GM19395 (cell line): ENCODE measurements at regions not wholly inside any gene's neighbourhood (a gene's known extent, or its start where the extent isn't known, plus 50 kb on each side); places are given as distances from the start of the nearest gene placed in this dataset.
"Not testable (repeated sequence)": the region's sequence is repeated elsewhere in the genome, so short reads cannot be mapped to it uniquely, and the experiment has no call there.

Experiments
- ATAC-seq: cut with Tn5 transposase; IDR thresholded peaks from one replicate; pipeline ENCODE4 v1.9.1; 2021; ENCODE audit warnings: mild to moderate bottlenecking, moderate library complexity; ENCODE audit not compliant: unreplicated experiment

GRCh38 chr5:135279328-135279727, 119.7 kb downstream of the MACROH2A1 start:
- no peak for ATAC-seq

- no peak for ATAC-seq
Measured at GRCh38 chr5:135276151-135276550, 122.9 kb downstream of the MACROH2A1 start.

GRCh38 chr5:135273212-135273611, 125.8 kb downstream of the MACROH2A1 start:
- no peak for ATAC-seq

- ATAC-seq = no peak
Measured at GRCh38 chr5:135272311-135272805, 126.7 kb downstream of the MACROH2A1 start.

- no peak for ATAC-seq
Measured at GRCh38 chr5:135271533-135272310, 127.3 kb downstream of the MACROH2A1 start.

- no peak for ATAC-seq
Measured at GRCh38 chr5:135269931-135270421, 129.1 kb downstream of the MACROH2A1 start.

GRCh38 chr5:135269199-135269598, 129.8 kb downstream of the MACROH2A1 start:
- ATAC-seq = no peak

- ATAC-seq = no peak
Measured at GRCh38 chr5:135266975-135267374, 132.1 kb downstream of the MACROH2A1 start.

GRCh38 chr5:135266303-135266635, 132.8 kb downstream of the MACROH2A1 start:
- ATAC-seq = no peak

- ATAC-seq = no peak
Measured at GRCh38 chr5:135265497-135266302, 133.3 kb downstream of the MACROH2A1 start.

- ATAC-seq = no peak
Measured at GRCh38 chr5:135264451-135265440, 134.3 kb downstream of the MACROH2A1 start.

- no peak for ATAC-seq
Measured at GRCh38 chr5:135263022-135263668, 135.9 kb downstream of the MACROH2A1 start.

- ATAC-seq = no peak
Measured at GRCh38 chr5:135262364-135262763, 136.7 kb downstream of the MACROH2A1 start.

- not testable (repeated sequence) for ATAC-seq
Measured at GRCh38 chr5:135260108-135260507, 138.9 kb downstream of the MACROH2A1 start.

- ATAC-seq = no peak
Measured at GRCh38 chr5:135255461-135256178, 143.4 kb downstream of the MACROH2A1 start.

GRCh38 chr5:135254183-135254582, 144.8 kb downstream of the MACROH2A1 start:
- ATAC-seq = no peak

- ATAC-seq = no peak
Measured at GRCh38 chr5:135253601-135254178, 145.3 kb downstream of the MACROH2A1 start.

- ATAC-seq = no peak
Measured at GRCh38 chr5:135251093-135251492, 147.9 kb downstream of the MACROH2A1 start.

GRCh38 chr5:135250671-135251070, 148.4 kb downstream of the MACROH2A1 start:
- no peak for ATAC-seq
